ENCODE measurements at regions not wholly inside any gene's neighbourhood (a gene's known extent, or its start where the extent isn't known, plus 50 kb on each side); places are given as distances from the start of the nearest gene placed in this dataset.

- ChIA-PET POLR2A (no interaction called here), CTCF (no interaction called here)
Observed at GRCh38 chr4:133891011-133891410, 310.6 kb downstream of the PABPC4L start.

GRCh38 chr4:133887723-133888122 is 313.9 kb downstream of the PABPC4L start:
- Histone ChIP-seq H3K4me3 (ENCODE audit: low read depth, low read length) (no peak overlapping the region), H3K4me1 (ENCODE audit: control insufficient read depth, insufficient read depth, low read length) (no peaks in the 10 kb centered on the region), H3K36me3 (ENCODE audit: control insufficient read depth in 2 of 2, insufficient read depth in 1 of 2, low read length in 2 of 2) (no peaks in the 10 kb centered on the region), H3K27ac (ENCODE audit: extremely low read depth, low read depth, low read length) (no peak overlapping the region), H3K9me3 (ENCODE audit: control insufficient read depth, insufficient read depth, low read depth, low read length) (no peaks in the 10 kb centered on the region)
- ChIA-PET POLR2A (no interaction called here), CTCF (no interaction called here)
- TF ChIP-seq ZNF132 (tag by site-specific recombination; IDR thresholded peaks at IDR 0.05; ENCODE audit: borderline replicate concordance) (no peak), ZNF426 (tag by site-specific recombination; IDR thresholded peaks at IDR 0.05) (no peak), ZNF362 (tag by site-specific recombination; IDR thresholded peaks at IDR 0.05) (no peak), ZNF324 (tag by site-specific recombination; IDR thresholded peaks at IDR 0.05) (no peak), ZNF302 (tag by site-specific recombination; IDR thresholded peaks at IDR 0.05; ENCODE audit: low read depth) (no peak), ZSCAN18 (tag by site-specific recombination; IDR thresholded peaks at IDR 0.05) (no peak), ZNF664 (tag by site-specific recombination; IDR thresholded peaks at IDR 0.05) (no peak), ZBTB26 (tag by site-specific recombination; optimal IDR thresholded peaks at IDR 0.05) (no peak), ZNF830 (tag by site-specific recombination; IDR thresholded peaks at IDR 0.05; ENCODE audit: low read depth) (no peak)

More at GRCh38 chr4:133891011-133891410, 310.6 kb downstream of the PABPC4L start:
- H3K4me3 ChIP-seq (ENCODE audit: low read depth, low read length) = no peak overlapping the region
- TF ChIP-seq ZNF404 (tag by site-specific recombination; IDR thresholded peaks at IDR 0.05) (no peak), ZNF768 (tag by site-specific recombination; IDR thresholded peaks at IDR 0.05) (no peak), ZFP3 (tag by site-specific recombination; IDR thresholded peaks at IDR 0.05; ENCODE audit: low read depth) (no peak), HOXA7 (CRISPR knock-in tag; IDR thresholded peaks at IDR 0.05; ENCODE audit: borderline replicate concordance) (no peak), ZNF239 (tag by site-specific recombination; IDR thresholded peaks at IDR 0.05) (no peak), ZNF513 (tag by site-specific recombination; IDR thresholded peaks at IDR 0.05) (no peak), BCL6B (tag by site-specific recombination; IDR thresholded peaks at IDR 0.05) (no peak), ZNF121 (tag by site-specific recombination; IDR thresholded peaks at IDR 0.05) (no peak), TRIM28 (IDR thresholded peaks at IDR 0.05; ENCODE audit: borderline replicate concordance, low read length) (no peak), ZBTB11 (tag by site-specific recombination; conservative IDR thresholded peaks at IDR 0.05; ENCODE audit: low read depth) (no peak), ZNF580 (tag by site-specific recombination; IDR thresholded peaks at IDR 0.05) (no peak), ZNF530 (tag by site-specific recombination; IDR thresholded peaks at IDR 0.05; ENCODE audit: low read depth) (no peak), MZF1 (tag by site-specific recombination; IDR thresholded peaks at IDR 0.05; ENCODE audit: borderline replicate concordance) (no peak), ZNF660 (tag by site-specific recombination; IDR thresholded peaks at IDR 0.05) (no peak), ZFP69B (tag by site-specific recombination; IDR thresholded peaks at IDR 0.05) (no peak)
- no peak overlapping the region for H3K27ac ChIP-seq (ENCODE audit: extremely low read depth, low read depth, low read length)
- H3K9me3 ChIP-seq (ENCODE audit: control insufficient read depth, insufficient read depth, low read depth, low read length) = no peaks in the 10 kb centered on the region
- no peaks in the 10 kb centered on the region for H3K4me1 ChIP-seq (ENCODE audit: control insufficient read depth, insufficient read depth, low read length)
- no peaks in the 10 kb centered on the region for H3K36me3 ChIP-seq (ENCODE audit: control insufficient read depth in 2 of 2, insufficient read depth in 1 of 2, low read length in 2 of 2)
